WERI-Rb-1 (cell line): ENCODE measurements at regions not wholly inside any gene's neighbourhood (a gene's known extent, or its start where the extent isn't known, plus 50 kb on each side); places are given as distances from the start of the nearest gene placed in this dataset.

Experiments used
- DNase-seq: peaks from one replicate; pipeline ENCODE4 v3.0.0-alpha.2; 2020
- H3K27ac ChIP-seq: fragments of 250-450 bp; sonication (Bioruptor Pico); 2 replicates; pipeline ENCODE4 v1.5.1; 2020; ENCODE audit warnings: mild to moderate bottlenecking, moderate library complexity
- H3K27me3 ChIP-seq: fragments of 250-450 bp; sonication (Bioruptor Pico); 2 replicates; pipeline ENCODE4 v1.5.1; 2021; ENCODE audit warnings: mild to moderate bottlenecking, low read depth, moderate library complexity; ENCODE audit not compliant: insufficient read depth, severe bottlenecking
- H3K36me3 ChIP-seq: fragments of 250-450 bp; sonication (Bioruptor Pico); 2 replicates; pipeline ENCODE4 v1.5.1; 2020; ENCODE audit warnings: mild to moderate bottlenecking, moderate library complexity
- H3K4me3 ChIP-seq: 2 replicates; pipeline ENCODE4 v1.5.1; 2011; ENCODE audit warnings: low read depth, mild to moderate bottlenecking, control low read depth, low read length
- H3K9me3 ChIP-seq: fragments of 250-450 bp; sonication (Bioruptor Pico); 2 replicates; pipeline ENCODE4 v1.5.1; 2021; ENCODE audit warnings: mild to moderate bottlenecking, moderate library complexity; ENCODE audit not compliant: severe bottlenecking
- TF ChIP-seq, protein P1 (sequence below): IDR thresholded peaks from 2 replicates; pipeline ENCODE4 v1.5.1; 2011; ENCODE audit warnings: low read depth, mild to moderate bottlenecking, control low read depth, inconsistent platforms, low read length

GRCh38 chr1:191866155-191866554, 292.1 kb upstream of the RGS18 start:
- Histone ChIP-seq H3K27me3 (no peaks in the 10 kb centered on the region), H3K9me3 (no peaks in the 10 kb centered on the region), H3K36me3 (no peaks in the 10 kb centered on the region), H3K27ac (no peak overlapping the region), H3K4me3 (no peak overlapping the region)
- TF ChIP-seq, protein P1, sequence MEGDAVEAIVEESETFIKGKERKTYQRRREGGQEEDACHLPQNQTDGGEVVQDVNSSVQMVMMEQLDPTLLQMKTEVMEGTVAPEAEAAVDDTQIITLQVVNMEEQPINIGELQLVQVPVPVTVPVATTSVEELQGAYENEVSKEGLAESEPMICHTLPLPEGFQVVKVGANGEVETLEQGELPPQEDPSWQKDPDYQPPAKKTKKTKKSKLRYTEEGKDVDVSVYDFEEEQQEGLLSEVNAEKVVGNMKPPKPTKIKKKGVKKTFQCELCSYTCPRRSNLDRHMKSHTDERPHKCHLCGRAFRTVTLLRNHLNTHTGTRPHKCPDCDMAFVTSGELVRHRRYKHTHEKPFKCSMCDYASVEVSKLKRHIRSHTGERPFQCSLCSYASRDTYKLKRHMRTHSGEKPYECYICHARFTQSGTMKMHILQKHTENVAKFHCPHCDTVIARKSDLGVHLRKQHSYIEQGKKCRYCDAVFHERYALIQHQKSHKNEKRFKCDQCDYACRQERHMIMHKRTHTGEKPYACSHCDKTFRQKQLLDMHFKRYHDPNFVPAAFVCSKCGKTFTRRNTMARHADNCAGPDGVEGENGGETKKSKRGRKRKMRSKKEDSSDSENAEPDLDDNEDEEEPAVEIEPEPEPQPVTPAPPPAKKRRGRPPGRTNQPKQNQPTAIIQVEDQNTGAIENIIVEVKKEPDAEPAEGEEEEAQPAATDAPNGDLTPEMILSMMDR, result no peak
- no peak for DNase-seq

DNA sequence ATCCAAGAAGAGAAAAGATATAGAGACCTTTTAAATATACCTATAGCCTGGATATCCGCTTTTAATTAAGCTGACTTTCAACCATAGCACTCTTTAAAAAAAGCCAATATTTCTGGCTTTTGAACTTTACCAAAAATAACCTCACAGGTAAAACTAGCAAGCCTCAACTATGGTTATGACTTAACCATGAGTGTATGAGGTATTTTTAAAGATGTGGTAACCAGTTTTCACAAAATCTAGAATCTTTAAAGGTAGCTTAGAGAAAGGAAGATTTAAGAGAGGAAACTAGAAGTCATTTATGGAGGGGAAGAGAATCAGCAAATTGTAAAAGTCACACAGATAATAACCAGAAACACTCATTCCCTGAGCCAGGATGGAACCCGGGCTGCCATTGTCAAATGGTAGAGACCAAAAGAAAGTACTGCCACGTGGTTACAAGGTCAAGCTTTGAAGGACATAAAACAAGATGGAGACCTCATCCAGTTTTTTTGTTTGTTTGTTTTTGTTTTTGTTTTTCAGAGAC, 288.4 kb upstream of the RGS18 start:
- no peak overlapping the region for H3K27ac ChIP-seq
- H3K9me3 ChIP-seq, result no peaks in the 10 kb centered on the region
- no peak overlapping the region for H3K4me3 ChIP-seq
- no peaks in the 10 kb centered on the region for H3K36me3 ChIP-seq
- TF ChIP-seq, protein P1, result no peak
- no peaks in the 10 kb centered on the region for H3K27me3 ChIP-seq
- DNase-seq, result no peak

DNA sequence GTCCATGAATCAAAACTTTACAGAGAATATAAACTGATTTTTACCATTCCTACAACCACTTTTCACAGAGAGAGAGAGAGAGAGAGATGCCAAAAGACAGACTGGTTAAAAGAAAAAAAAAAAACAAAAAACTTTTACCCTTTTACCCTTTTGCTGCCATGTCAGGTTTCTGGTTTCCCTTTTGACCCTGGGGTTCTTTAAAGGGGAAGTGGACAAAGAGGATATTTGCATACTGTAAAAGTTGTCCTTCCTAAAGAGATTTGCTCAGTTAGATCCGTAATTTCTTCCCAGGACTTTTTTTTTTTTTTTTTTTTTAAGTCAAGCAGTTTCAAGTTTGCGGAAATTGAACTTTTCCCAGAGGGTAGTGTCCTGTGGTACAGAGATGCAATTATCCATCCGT, 287.8 kb upstream of the RGS18 start:
- H3K27ac ChIP-seq, result no peak overlapping the region
- no peak for DNase-seq

GRCh38 chr1:191875994-191876393, 282.3 kb upstream of the RGS18 start:
- TF ChIP-seq, protein P1, result no peak
- no peaks in the 10 kb centered on the region for H3K36me3 ChIP-seq
- no peak overlapping the region for H3K4me3 ChIP-seq
- H3K9me3 ChIP-seq, result no peaks in the 10 kb centered on the region
- DNase-seq, result no peak
- no peaks in the 10 kb centered on the region for H3K27me3 ChIP-seq
- H3K27ac ChIP-seq, result no peak overlapping the region

More for the DNA sequence above, 287.8 kb upstream of the RGS18 start:
- no peaks in the 10 kb centered on the region for H3K27me3 ChIP-seq
- no peaks in the 10 kb centered on the region for H3K9me3 ChIP-seq
- no peaks in the 10 kb centered on the region for H3K36me3 ChIP-seq
- TF ChIP-seq, protein P1, result no peak
- H3K4me3 ChIP-seq, result no peak overlapping the region

GRCh38 chr1:191876631-191877030, 281.6 kb upstream of the RGS18 start:
- no peaks in the 10 kb centered on the region for H3K27me3 ChIP-seq
- DNase-seq, result no peak
- no peaks in the 10 kb centered on the region for H3K36me3 ChIP-seq
- TF ChIP-seq, protein P1, result no peak
- H3K9me3 ChIP-seq, result no peaks in the 10 kb centered on the region
- H3K27ac ChIP-seq, result no peak overlapping the region
- no peak overlapping the region for H3K4me3 ChIP-seq

DNA sequence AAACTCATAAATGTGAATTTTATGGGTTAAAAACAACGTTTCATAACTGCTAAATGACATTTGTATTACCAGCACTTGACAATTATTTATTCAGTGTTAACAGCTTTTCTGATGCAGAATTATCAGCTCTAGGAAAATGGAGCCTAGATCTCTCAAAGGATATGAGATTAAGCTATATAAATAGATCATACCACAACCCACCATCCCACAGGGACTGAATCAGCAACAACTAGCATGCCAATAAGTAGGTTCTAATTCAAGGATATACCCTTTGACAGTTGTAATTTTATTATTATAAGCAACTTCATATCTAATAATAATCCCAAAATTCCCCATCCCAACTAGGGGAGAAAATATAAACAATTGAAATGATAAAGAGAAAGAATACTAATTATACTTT, 275.4 kb upstream of the RGS18 start:
- H3K9me3 ChIP-seq, result no peaks in the 10 kb centered on the region
- H3K36me3 ChIP-seq, result no peaks in the 10 kb centered on the region
- H3K27ac ChIP-seq, result no peak overlapping the region
- no peaks in the 10 kb centered on the region for H3K27me3 ChIP-seq
- TF ChIP-seq, protein P1, result no peak
- no peak overlapping the region for H3K4me3 ChIP-seq
- no peak for DNase-seq
